ENCODE measurements at regions not wholly inside any gene's neighbourhood (a gene's known extent, or its start where the extent isn't known, plus 50 kb on each side); places are given as distances from the start of the nearest gene placed in this dataset.
"Not testable (repeated sequence)": the region's sequence is repeated elsewhere in the genome, so short reads cannot be mapped to it uniquely, and the experiment has no call there.

DNA sequence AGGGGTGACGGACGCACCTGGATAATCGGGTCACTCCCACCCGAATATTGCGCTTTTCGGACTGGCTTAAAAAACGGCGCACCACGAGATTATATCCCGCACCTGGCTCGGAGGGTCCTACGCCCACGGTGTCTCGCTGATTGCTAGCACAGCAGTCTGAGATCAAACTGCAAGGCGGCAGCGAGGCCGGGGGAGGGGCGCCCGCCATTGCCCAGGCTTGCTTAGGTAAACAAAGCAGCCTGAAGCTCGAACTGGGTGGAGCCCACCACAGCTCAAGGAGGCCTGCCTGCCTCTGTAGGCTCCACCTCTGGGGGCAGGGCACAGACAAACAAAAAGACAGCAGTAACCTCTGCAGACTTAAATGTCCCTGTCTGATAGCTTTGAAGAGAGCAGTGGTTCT, 294.9 kb upstream of the DIO3 start:
- not testable (repeated sequence) for H3K4me1 Mint-ChIP-seq (ENCODE audit: low read depth)

DNA sequence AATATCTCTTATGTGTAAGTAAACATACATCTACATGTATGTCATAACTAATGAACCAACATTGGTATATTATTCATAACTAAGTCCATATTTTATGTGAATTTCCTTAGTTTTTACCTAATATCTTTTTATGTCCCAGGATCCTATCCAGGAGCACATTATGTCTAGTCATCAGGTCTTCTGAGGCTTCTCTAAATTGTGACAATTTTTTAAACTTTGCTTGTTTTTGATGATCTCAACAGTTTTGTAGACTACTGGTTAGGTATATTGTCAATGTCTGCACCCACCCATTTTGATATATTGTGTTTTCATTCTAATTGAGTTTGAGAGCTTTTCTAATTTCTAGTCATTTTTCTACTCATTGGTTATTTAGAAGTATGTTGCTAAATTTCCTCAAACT, 288.2 kb upstream of the DIO3 start:
- no peak for DNase-seq
- peaks cover 0 to under 1% of the 10 kb centered on the region in 2 donors for H3K36me3 Mint-ChIP-seq (ENCODE audit: insufficient read depth in 2 of 2)
- H3K27me3 Mint-ChIP-seq (ENCODE audit: low read depth): peaks cover 9% of the 10 kb centered on the region
- H3K27ac Mint-ChIP-seq: no peak overlapping the region
- no peak for ATAC-seq (replicated peaks in 1 of 2)
- no peak overlapping the region for H3K4me3 Mint-ChIP-seq
- peaks cover 2% of the 10 kb centered on the region in 2 donors for H3K9me3 Mint-ChIP-seq
- no peaks in the 10 kb centered on the region for H3K4me1 Mint-ChIP-seq (ENCODE audit: low read depth)

More for the DNA sequence above, 294.9 kb upstream of the DIO3 start:
- H3K4me3 Mint-ChIP-seq; ATAC-seq (replicated peaks in 1 of 2); H3K27ac Mint-ChIP-seq; H3K36me3 Mint-ChIP-seq (ENCODE audit: insufficient read depth in 2 of 2); DNase-seq; H3K9me3 Mint-ChIP-seq: not testable (repeated sequence)
- H3K27me3 Mint-ChIP-seq (ENCODE audit: low read depth): peaks cover 17% of the 10 kb centered on the region

DNA sequence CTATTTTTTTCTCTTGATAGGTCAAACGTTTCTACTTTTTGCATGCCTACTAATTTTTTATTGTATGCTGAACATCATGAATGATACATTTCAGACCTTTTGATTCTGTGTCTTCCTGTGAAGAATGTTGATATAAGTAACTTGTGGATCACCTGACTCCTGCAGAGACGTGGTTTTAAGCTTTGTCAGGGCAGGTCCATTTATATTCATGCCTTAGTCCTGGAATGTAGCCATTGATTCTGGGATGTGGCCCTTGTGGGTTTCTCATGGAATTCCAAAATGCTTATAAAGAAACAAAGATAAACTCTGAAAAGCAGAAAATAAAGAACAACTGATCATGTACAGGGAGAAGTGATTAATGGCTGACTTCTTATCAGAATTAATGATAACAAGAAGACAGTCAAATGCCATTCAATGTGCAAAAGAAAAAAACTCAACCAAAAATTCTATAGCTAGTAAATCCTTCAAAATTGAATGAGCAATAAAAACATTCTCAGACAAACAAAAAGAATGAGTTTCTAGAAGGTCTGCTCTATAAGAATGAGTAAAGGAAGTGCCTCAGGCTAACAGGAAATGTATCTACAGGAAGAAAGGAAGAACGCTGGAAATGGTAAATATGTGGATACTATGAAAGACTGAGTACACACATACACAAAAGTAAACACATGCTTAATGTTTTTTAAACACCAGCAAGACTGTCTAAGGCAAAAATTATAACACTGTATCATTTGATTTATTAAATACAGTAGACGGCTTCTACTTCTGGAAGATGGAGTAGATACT, 284.8 kb upstream of the DIO3 start:
- ATAC-seq (replicated peaks in 1 of 2): no peak
- peaks cover 9% of the 10 kb centered on the region for H3K27me3 Mint-ChIP-seq (ENCODE audit: low read depth)
- no peak overlapping the region for H3K27ac Mint-ChIP-seq
- H3K36me3 Mint-ChIP-seq (ENCODE audit: insufficient read depth in 2 of 2): peaks cover 1 to 5% of the 10 kb centered on the region in 2 donors
- H3K9me3 Mint-ChIP-seq: peaks cover 0 to 2% of the 10 kb centered on the region in 2 donors
- H3K4me1 Mint-ChIP-seq (ENCODE audit: low read depth): no peaks in the 10 kb centered on the region
- DNase-seq: no peak
- H3K4me3 Mint-ChIP-seq: no peak overlapping the region

DNA sequence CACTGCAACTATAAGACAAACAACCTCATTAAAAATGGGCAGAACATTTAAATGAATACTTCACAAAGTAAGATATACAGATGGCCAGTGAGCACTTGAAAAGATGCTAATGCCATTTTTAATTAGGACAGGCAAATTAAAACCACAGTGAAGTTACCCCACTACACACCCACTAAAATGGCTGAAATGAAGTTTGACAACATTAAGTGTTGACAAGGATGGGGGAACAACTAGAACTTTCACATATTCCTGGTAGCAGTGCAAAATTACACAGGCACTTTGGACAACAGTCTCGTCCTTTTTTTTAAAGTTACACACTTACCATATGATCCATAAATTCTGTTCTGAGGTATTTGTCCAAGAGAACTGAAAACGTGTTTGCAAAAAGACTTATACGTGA, 278.9 kb upstream of the DIO3 start:
- H3K4me3 Mint-ChIP-seq: no peak overlapping the region
- no peak for DNase-seq
- peaks cover 0 to 2% of the 10 kb centered on the region in 2 donors for H3K9me3 Mint-ChIP-seq
- peaks cover 1 to 5% of the 10 kb centered on the region in 2 donors for H3K36me3 Mint-ChIP-seq (ENCODE audit: insufficient read depth in 2 of 2)
- no peaks in the 10 kb centered on the region for H3K4me1 Mint-ChIP-seq (ENCODE audit: low read depth)
- H3K27me3 Mint-ChIP-seq (ENCODE audit: low read depth): peaks cover 13% of the 10 kb centered on the region
- no peak overlapping the region for H3K27ac Mint-ChIP-seq
- ATAC-seq (replicated peaks in 1 of 2): no peak

DNA sequence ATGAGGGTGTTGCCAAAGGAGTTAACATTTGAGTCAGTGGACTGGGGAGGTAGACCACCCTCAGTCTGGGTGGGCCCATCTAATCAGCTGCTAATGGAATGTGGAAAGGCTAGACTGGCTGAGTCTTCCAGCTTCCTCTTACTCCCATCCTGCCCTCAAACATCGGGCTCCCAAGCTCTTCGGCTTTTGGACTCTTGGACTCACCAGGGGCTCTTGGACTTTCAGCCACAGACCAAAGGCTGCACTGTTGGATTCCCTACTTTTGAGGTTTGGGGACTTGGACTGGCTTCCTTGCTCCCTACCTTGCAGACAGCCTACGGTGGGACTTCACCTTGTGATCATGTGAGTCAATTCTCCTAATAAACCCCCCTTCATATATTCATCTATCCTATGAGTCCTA, 276.6 kb upstream of the DIO3 start:
- Mint-ChIP-seq H3K36me3 (ENCODE audit: insufficient read depth in 2 of 2) (no peaks in the 10 kb centered on the region), H3K9me3 (no peaks in the 10 kb centered on the region), H3K4me1 (ENCODE audit: low read depth) (no peaks in the 10 kb centered on the region), H3K27me3 (ENCODE audit: low read depth) (peaks cover 14% of the 10 kb centered on the region), H3K4me3 (no peak overlapping the region), H3K27ac (no peak overlapping the region)
- no peak for DNase-seq
- ATAC-seq (replicated peaks in 1 of 2): no peak

DNA sequence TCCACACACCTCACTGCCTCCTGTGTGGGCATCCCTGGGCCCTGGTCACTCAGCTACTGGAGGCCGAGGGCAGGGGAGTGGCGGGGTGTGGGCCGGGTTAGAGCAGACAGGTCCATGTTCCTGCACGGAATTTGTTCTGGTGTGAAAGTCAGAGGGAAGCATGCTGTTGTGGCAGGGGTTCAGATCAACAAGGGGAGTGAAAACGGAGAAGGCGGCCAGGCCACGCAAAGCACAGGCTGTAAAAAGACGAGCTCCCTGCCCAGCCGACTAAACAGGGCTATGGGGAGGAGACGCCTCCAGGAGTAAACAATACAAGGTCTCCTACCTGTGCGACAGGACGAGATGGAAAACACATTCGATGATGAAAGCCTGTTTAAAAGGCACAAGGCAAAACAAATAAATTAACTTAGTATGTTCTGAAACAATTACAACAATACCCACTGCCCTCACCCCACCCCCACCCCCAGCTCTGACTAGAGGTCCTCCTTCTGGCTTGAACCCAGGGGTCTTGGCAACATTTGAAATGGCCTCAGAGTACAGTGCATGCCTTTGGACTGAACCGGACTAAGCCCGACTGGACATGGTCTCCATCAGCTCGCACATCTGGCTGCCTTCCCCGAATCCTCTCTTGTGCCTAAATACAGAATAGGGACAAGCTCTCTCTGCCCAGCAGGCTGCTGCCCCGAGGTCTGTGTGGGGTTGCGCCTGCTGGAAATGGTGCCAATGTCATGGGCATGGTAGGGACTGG, 274.9 kb upstream of the DIO3 start:
- Mint-ChIP-seq H3K36me3 (ENCODE audit: insufficient read depth in 2 of 2) (no peaks in the 10 kb centered on the region), H3K27ac (no peak overlapping the region), H3K4me1 (ENCODE audit: low read depth) (no peaks in the 10 kb centered on the region), H3K4me3 (no peak overlapping the region), H3K27me3 (ENCODE audit: low read depth) (peaks cover 24% of the 10 kb centered on the region), H3K9me3 (no peaks in the 10 kb centered on the region)
- DNase-seq: no peak
- ATAC-seq (replicated peaks in 1 of 2): no peak

DNA sequence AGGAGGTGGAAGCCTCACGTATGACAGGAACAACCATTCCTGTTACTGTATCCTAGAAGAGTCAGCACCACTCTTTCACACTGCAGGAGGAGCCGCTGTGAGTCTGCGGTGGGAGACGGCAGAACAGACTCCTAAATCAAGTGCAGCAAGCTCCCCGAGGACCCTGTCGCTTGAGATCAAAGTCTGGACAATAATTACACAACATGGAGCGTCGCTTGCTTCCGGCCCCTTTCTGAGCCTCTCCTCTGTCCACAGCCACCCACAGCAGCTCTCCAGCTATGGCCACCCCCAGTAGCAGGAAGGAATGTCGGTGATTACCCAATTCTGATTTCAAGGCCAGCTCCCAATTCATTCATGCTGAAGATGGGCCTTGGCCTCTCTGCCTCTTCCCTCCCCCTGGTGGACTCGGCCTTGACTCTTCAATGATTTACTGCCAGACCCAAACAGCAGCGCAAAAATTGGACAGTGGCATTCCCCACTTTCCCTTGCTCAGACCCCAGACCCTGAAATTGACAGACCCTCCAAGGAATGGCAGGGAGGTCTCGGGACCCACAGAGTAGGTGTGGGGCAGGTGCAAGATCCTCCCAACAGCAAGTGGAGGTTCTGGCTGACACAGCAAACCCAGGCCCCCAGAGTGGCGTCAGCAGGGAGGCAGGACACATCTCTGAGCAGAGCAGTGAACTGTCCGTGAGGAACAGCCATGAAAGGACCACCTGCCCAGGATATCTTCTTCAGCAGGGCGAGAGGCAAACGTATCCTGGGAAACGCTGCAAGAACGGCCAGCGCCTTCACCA, 272.7 kb upstream of the DIO3 start:
- H3K27ac Mint-ChIP-seq: no peak overlapping the region

DNA sequence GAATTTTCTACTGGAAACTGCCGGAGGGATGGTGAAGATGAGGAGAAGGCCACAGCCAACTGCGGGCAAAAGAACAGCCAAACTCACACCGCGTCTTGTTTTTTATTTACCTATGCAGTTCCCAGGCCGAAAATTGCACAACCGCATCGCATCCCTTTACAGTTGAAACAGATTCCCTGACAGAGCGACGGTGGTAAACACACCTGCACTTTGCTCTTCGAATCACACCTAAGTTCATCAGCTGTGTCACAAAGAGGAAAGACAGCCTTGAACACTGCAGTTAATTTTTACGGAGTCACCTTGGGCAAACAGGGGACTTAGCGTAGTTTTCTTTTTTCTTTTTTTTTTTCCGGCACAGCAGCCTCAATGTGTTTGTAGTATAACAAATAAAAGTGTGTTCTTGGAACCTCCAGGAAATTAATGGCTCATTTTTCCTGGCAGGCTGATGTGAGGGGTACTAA, 272.0 kb upstream of the DIO3 start:
- H3K27ac Mint-ChIP-seq: no peak overlapping the region
- H3K36me3 Mint-ChIP-seq (ENCODE audit: insufficient read depth in 2 of 2): no peaks in the 10 kb centered on the region
- no peaks in the 10 kb centered on the region for H3K9me3 Mint-ChIP-seq
- H3K27me3 Mint-ChIP-seq (ENCODE audit: low read depth): peaks cover 35% of the 10 kb centered on the region
- ATAC-seq (replicated peaks in 1 of 2): no peak
- H3K4me3 Mint-ChIP-seq: no peak overlapping the region
- no peak for DNase-seq
- H3K4me1 Mint-ChIP-seq (ENCODE audit: low read depth): no peaks in the 10 kb centered on the region

More for the DNA sequence above, 272.7 kb upstream of the DIO3 start:
- Mint-ChIP-seq H3K9me3 (no peaks in the 10 kb centered on the region), H3K27me3 (ENCODE audit: low read depth) (peaks cover 40% of the 10 kb centered on the region), H3K4me3 (no peak overlapping the region), H3K4me1 (ENCODE audit: low read depth) (no peaks in the 10 kb centered on the region), H3K36me3 (ENCODE audit: insufficient read depth in 2 of 2) (no peaks in the 10 kb centered on the region)
- DNase-seq (no peak), ATAC-seq (replicated peaks in 1 of 2) (no peak)

DNA sequence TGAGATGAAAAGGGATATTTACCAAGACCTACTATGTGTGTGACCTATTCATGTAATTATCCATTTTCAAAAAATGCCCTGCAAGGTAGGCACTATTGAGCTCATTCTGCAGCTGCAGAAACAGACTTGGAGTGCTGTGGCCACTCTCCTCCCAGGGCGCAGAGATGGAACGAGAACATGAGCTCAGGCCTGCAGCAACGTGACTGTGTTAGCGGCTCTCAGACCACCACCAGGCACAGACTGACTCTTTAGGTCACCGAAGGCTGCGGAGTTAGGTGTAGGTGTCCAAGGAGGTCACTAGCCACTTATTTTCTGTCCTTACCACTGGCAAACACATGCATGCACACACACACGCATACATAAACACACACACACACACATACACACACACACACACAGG, 271.4 kb upstream of the DIO3 start:
- Mint-ChIP-seq H3K36me3 (ENCODE audit: insufficient read depth in 2 of 2) (no peaks in the 10 kb centered on the region), H3K27me3 (ENCODE audit: low read depth) (peaks cover 34% of the 10 kb centered on the region), H3K27ac (no peak overlapping the region), H3K9me3 (peaks cover 0 to 2% of the 10 kb centered on the region in 2 donors), H3K4me1 (ENCODE audit: low read depth) (no peaks in the 10 kb centered on the region), H3K4me3 (no peak overlapping the region)
- ATAC-seq (replicated peaks in 1 of 2) (no peak), DNase-seq (no peak)

DNA sequence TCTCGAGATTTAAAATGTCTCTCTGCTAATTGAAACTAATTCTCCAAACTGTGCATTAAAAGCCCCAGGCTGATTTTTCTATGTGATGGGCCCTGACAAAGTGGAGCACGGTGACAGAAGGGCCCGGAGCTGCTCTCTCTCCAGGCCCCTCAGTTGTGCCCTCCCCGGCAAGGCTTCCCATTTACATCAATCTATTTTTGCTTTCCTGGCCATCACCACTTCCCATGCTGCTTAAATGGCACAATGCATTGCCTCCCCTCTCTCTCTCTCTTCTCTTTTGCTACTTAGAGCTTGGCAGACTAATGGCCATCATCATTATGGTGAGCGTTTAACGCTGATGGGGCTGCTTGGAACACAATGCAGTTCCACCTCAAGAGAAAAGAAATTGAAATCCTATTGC, 270.7 kb upstream of the DIO3 start:
- no peaks in the 10 kb centered on the region for H3K4me1 Mint-ChIP-seq (ENCODE audit: low read depth)
- no peak overlapping the region for H3K4me3 Mint-ChIP-seq
- peaks cover 34% of the 10 kb centered on the region for H3K27me3 Mint-ChIP-seq (ENCODE audit: low read depth)
- ATAC-seq (replicated peaks in 1 of 2): no peak
- DNase-seq: no peak
- peaks cover 0 to 2% of the 10 kb centered on the region in 2 donors for H3K9me3 Mint-ChIP-seq
- H3K36me3 Mint-ChIP-seq (ENCODE audit: insufficient read depth in 2 of 2): no peaks in the 10 kb centered on the region
- no peak overlapping the region for H3K27ac Mint-ChIP-seq

DNA sequence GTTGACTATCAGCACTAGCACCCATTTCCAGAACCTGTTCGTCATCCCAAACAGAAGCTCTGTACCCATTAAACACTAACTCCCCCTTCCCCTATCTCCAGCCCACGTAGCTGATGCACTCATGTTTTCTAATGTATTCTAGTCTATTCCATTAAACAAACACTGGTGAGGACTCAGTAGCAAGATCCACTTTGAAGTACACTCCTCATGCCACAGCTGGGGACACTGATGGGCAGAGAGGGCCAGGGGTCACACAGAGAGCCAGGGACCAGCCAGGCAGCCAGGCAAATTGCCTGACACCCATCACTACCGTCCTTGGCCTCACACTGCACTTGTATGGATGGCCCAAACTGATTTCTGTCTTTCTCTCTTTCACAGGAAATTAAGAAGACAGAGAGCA, 269.9 kb upstream of the DIO3 start:
- Mint-ChIP-seq H3K9me3 (peaks cover 2 to 3% of the 10 kb centered on the region in 2 donors), H3K36me3 (ENCODE audit: insufficient read depth in 2 of 2) (peaks cover 0 to 2% of the 10 kb centered on the region in 2 donors), H3K4me1 (ENCODE audit: low read depth) (no peaks in the 10 kb centered on the region), H3K27me3 (ENCODE audit: low read depth) (peaks cover 42% of the 10 kb centered on the region), H3K4me3 (no peak overlapping the region), H3K27ac (no peak overlapping the region)
- ATAC-seq (replicated peaks in 1 of 2): no peak
- no peak for DNase-seq

DNA sequence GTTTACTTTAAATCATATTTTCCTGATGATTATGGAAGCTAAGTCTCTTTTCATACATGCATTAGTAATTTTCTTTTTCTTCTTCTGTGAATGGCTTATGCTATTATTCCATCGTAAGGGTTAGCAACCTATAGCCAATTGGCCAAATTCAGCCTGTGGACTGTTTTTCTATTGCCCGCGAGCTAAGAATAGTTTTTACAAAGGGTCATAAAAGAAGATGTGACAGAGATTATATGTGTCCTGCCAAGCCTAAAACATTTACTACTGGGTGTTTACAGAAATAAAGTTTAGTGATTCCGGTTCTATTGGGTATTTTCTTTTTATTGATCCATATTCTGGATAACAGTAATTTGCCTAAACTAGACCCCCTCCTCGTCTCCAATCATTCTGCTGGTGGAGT, 268.8 kb upstream of the DIO3 start:
- Mint-ChIP-seq H3K4me1 (ENCODE audit: low read depth) (no peaks in the 10 kb centered on the region), H3K27ac (no peak overlapping the region), H3K27me3 (ENCODE audit: low read depth) (peaks cover 42% of the 10 kb centered on the region), H3K36me3 (ENCODE audit: insufficient read depth in 2 of 2) (peaks cover 0 to 3% of the 10 kb centered on the region in 2 donors), H3K9me3 (peaks cover 5 to 9% of the 10 kb centered on the region in 2 donors), H3K4me3 (no peak overlapping the region)
- DNase-seq (no peak), ATAC-seq (replicated peaks in 1 of 2) (no peak)

DNA sequence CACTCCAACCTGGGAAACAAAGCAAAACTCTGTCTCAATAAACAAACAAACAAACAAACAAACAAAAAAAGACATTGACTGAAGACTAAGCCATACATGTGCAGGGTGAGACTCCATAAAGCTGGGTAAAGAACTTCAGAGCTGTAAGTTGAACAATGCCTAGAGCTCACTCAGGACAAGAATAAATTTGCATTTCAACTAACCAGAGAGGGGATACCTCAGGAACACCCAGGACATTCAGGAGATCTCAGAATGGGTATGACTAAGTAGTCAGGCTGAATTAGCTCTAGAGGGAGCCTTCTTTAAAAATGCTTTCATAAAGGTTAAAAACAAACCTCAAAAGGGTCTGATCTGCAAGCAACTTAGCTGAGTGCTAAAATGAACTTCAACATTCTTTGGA, 267.7 kb upstream of the DIO3 start:
- peaks cover 0 to 3% of the 10 kb centered on the region in 2 donors for H3K36me3 Mint-ChIP-seq (ENCODE audit: insufficient read depth in 2 of 2)
- no peaks in the 10 kb centered on the region for H3K4me1 Mint-ChIP-seq (ENCODE audit: low read depth)
- H3K4me3 Mint-ChIP-seq: no peak overlapping the region
- peaks cover 42% of the 10 kb centered on the region for H3K27me3 Mint-ChIP-seq (ENCODE audit: low read depth)
- no peak for DNase-seq
- no peak for ATAC-seq (replicated peaks in 1 of 2)
- peaks cover 5 to 9% of the 10 kb centered on the region in 2 donors for H3K9me3 Mint-ChIP-seq
- no peak overlapping the region for H3K27ac Mint-ChIP-seq

Measured in activated T-cell treated with anti-CD3 and anti-CD28 coated beads, Interleukin-2, amount 50 U/mL, for 72 hours (primary cell).